GM21526 (cell line): ENCODE measurements at regions not wholly inside any gene's neighbourhood (a gene's known extent, or its start where the extent isn't known, plus 50 kb on each side); places are given as distances from the start of the nearest gene placed in this dataset.

Source experiments
- ATAC-seq: cut with Tn5 transposase; IDR thresholded peaks from one replicate; pipeline ENCODE4 v1.9.1; 2021; ENCODE audit warnings: moderate library complexity; ENCODE audit not compliant: unreplicated experiment, low FRiP score

DNA sequence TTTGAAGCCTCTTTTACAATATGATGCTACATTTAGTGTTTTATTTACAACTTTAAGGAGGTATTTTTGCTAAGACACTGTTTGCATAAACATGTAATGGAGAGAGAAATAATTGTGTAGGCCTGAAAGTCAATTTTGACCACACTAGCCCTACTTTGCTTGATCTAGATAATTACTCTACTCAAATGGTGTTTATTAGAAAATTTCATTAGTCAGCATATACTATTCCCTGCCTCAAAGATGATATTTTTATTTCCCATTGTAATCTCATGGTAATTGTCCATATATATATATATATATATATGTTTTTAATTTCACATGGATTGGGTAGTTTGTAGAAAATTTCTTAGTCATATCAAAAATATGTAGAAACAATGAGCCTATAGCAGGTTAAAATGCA lies 632.2 kb downstream of the SATB2 start:
- ATAC-seq: no peak

GRCh38 chr2:198817536-198817935 lies 640.2 kb downstream of the SATB2 start:
- no peak for ATAC-seq

GRCh38 chr2:198815626-198816025 lies 642.1 kb downstream of the SATB2 start:
- no peak for ATAC-seq

DNA sequence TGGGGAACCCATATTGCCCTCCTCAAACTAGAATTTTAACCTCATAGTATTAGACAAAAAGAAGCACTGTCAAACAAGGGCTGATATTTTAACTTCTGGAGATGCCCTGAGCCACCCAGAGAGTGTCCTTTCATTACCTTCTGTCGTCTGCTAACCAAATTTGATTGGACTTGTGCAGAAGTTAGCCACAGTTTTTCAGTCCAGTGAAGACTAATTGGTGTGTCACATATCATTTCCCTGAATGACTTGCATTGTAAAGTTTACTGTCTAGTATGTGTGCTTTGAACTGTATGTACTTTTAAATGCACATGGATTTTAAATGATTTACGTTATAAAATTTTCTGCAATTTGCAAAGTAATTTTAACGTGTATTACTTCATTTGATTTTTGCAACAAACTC lies 646.5 kb downstream of the SATB2 start:
- no peak for ATAC-seq

DNA sequence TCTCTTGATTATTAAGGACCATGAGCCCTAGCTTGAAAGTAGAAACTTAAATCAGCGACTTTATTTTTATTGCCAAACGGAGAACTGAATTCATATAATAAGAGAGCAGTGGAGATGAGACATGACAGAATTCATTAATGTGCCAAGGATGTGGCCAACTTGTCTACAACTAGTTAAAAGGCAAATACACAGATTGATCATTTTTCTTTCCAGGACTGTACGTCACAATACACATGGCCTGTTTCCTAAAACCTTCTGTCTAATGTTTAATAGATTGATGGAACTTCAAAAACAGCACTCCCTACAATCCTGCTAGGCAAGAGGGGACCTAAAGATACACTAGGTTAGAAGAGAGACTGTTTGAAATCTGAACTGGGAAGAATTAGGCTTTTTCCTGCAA lies 647.8 kb downstream of the SATB2 start:
- ATAC-seq: no peak

DNA sequence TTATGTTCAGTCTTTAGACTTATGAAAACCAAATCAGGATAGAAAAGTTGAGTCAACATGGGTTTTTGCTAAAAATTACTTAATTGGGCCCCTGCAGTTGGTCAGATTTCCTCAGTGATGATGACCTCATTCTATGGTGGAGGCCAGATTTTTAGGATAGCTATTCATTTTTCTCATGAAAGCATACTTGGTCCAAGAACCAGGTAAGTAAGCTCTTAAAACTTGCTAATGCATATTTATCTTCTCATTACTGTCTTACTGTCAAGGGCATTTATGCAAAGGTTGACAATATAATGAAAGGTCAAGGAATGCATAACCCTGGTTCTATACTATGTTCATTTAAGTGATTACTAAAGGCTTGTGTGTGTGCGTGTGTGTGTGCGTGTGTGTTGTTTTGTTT lies 650.6 kb downstream of the SATB2 start:
- ATAC-seq: no peak

GRCh38 chr2:198795419-198795818 lies 662.3 kb downstream of the SATB2 start:
- ATAC-seq: no peak

DNA sequence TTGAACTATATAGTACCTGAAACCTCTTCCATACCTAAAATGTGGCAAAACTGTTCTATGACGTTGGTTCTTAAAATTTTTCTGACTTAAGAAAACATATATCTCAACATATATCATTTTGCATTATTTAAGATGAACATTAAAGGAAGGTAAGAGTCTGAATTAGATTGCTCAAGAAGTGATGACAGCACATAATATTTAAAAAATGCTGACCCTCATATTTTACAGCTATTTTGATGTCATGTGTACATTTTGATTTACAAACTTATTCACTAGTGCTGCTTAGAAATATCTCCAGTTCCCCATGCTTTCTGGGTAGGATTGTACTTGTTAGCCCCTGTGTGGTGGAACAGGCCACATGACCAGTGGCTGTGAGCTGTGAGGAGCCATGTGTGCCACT lies 666.1 kb downstream of the SATB2 start:
- no peak for ATAC-seq

DNA sequence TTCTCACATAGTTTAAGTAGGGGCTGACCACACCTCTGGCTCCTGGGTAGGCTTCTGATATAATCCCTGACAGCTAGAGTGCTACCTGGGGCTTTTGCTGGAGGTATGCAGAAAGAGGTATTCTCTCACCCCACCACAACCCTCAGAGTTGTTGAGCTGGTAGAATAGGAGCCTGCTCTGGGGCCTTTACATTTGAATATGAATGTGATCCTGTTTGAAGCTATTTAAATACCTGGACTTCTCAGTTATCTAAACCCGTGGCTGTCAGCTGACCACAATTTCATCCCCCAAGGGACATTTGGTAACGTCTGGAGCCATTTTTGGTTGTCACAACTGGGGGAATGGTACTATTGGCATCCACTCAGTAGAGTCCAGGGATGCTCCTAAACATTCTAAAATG lies 669.1 kb downstream of the SATB2 start:
- no peak for ATAC-seq

DNA sequence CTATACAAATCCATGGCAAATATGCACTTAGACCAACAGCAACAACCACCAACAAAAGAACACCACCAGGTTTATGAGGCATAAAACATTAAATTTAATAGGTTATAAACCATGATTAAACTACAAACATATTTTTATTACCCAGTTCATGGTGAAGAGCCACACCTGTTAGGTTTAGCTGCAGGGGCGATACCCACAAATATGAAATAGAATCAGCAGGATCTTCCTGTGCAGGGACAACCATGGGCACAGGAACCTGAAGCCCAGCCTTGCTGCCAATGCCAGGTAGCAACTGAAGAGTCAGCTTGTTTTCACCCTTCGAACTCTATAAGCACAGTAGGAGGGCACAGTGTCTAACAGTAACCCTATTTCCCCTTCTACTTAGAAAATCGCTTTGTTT lies 675.0 kb downstream of the SATB2 start:
- ATAC-seq: no peak

GRCh38 chr2:198776616-198777406 lies 680.9 kb downstream of the SATB2 start:
- no peak for ATAC-seq

DNA sequence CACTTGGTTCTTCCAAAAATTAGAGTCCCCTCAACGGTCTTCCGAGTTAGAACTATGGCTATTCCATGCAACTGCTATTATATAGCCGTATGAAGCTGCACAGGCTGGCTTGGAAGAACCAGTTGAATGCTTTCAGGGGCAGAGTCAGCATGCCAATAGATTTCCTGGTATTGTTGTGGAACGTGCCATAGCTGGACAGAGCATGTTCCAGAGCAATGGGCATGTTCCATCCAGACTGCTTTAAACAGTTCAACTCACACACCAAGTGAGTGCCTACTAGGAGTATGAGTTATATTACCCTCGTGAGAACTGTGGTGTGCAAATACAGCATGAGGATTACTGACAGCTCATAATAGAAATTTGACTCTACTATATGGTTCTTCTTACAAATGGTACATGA lies 682.0 kb downstream of the SATB2 start:
- no peak for ATAC-seq

GRCh38 chr2:198774576-198774975 lies 683.2 kb downstream of the SATB2 start:
- no peak for ATAC-seq

DNA sequence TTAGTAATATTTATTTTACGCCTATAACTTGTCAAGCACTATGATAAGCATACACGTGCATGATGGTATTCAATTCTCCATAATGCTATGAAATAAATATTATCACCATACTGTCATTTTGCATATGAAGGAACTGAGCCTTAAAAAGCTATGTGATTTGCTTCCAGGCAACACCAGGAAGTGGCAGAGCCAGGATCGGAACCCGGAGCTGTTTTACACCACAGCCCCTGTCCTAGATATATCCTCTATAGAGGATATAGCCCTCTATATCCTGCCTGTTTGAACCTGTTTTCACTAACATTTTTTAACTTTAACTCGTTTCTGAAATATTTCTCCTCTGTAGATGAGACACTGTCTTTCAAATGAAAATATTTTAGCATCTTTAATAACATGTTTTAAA lies 690.0 kb downstream of the SATB2 start:
- no peak for ATAC-seq

DNA sequence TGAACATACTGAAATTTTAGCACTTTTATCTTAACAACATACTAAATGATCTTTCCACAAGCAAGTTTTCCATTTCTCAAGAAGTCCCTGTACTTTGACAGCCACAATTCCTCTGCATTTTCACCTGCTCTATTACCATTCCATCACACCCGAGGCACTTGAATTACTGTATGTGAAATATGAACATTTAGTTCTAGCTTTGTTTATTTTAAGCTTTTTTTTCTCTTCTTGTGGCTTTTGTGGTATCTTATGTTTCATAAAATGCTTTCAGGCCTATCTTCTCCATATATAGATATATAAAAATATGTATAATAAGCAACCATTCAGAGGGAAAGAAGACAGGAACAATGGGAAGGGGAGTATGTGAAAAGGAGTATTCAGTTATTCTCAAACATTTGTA lies 693.9 kb downstream of the SATB2 start:
- ATAC-seq: no peak

DNA sequence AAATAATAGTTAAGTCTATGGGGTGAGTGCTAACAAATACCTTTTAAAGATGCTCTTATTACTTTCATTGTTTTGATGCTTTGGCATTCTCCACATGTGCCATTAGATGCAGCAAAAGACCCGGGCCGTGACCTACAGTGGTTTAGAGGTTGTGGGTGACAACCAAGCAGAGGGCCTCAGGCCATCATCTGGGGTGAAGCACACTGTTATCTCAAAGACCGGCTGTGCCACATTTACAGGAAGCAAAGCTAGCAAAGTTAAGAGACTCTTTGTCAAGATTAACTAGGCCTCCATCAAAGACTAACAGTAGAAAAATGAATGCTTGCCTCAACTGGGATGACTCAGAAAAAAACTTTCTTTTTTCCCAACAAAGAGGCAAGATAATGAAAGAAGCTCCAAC lies 695.3 kb downstream of the SATB2 start:
- no peak for ATAC-seq

- no peak for ATAC-seq
Measured at GRCh38 chr2:198757069-198757468, 700.7 kb downstream of the SATB2 start.

DNA sequence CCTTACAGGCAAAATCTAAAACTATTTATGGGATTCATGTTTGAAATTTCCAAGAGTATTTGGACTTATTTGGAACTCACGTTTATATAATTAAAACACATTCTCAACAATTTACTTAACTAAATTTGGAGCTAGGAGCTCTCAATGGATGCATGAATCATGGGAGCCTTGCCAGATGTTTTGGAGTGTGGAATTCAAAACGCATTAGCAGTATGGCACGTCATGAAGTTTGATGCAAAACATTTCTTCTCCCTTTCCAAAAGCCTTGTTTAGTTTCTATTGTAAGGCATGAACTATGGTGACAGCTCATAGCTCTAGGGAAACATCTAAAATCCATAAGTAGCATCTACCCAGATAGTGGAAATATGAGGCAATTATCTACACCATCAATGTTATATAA lies 701.6 kb downstream of the SATB2 start:
- ATAC-seq: no peak

DNA sequence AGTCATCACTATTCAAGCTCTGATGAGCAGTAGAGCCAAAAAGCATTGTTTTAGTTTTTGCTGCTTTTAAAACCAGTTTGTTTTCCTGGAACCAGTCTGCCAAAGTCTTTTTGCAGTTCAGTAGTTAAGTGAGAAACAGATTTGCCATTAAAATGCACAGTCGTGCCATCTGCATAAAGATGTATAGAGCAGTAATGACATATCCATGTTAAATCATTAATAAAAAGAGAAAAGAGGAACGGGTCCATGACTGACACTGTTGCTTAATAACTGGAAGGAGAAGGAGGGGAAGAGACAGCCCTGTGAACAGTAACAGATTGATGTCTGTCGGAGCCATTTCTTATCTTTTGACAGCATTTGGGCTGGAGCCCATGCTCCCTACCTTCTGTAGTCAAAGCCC lies 704.6 kb downstream of the SATB2 start:
- ATAC-seq: no peak

DNA sequence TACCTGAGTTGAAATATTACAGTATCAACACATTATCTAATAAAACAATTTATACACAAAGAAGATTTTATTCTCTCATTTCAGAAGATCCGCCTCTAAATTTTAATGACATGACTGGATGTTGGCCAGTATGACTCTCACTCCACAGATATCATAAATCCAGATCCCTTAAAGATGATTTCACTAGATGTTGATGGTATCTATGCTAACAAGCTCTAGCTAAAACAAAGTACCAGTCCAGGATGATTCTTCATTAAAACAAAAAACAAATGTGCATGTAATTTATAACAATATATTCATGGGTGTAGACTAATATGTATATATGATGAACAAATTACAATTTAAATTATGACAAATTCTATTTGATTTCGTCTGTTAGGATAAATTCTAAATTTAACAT lies 708.4 kb downstream of the SATB2 start:
- no peak for ATAC-seq

GRCh38 chr2:198731842-198732399 lies 725.8 kb downstream of the SATB2 start:
- no peak for ATAC-seq

DNA sequence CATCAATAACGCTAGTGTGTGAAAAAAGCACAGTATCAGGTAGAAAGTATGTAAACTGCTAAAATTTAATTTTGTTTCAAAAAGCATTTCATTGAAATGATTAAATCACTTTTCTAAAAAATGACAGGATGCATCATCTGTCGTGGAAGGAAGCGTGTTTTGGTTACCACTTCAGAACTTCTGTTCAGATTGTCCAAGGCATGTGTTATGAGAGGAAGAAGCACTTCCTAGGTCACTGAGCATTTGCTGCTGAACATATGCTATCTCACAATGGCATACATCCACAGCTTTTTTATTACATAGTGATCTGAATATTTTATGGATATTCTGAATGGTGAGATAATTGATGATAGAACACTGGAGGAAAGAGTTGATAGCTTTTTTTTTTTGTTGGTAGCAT lies 737.5 kb downstream of the SATB2 start:
- no peak for ATAC-seq

DNA sequence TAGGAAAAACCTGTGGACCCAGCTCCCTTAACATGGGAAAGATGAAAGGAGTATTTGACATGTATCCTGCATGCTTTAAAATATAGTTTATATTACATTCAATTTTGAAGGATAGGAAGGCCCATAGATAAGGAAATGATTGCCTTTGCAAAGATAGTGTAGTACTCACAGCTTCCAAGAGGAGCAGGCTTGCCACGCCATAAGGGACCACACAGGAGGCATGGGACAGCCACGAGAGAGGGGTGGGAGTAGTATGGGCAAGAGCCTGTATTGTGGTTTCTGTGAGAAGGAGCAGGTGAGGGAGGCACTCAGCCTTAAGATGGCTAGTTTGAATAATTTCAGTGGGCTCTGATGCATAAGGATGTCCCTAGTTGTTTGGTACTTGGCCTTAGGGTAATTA lies 740.3 kb downstream of the SATB2 start:
- ATAC-seq: no peak
